ENCODE measurements at regions not wholly inside any gene's neighbourhood (a gene's known extent, or its start where the extent isn't known, plus 50 kb on each side); places are given as distances from the start of the nearest gene placed in this dataset.

GRCh38 chr20:52586660-52587059, 385.5 kb upstream of the TSHZ2 start:
- Histone ChIP-seq H3K4me3 (ENCODE audit: low read length in 2 of 2) (no peak overlapping the region), H3K9me3 (ENCODE audit: control insufficient read depth in 2 of 2, low read length in 2 of 2) (no peaks in the 10 kb centered on the region), H3K27ac (ENCODE audit: low read length) (no peak overlapping the region), H3K27me3 (ENCODE audit: control insufficient read depth in 1 of 2, insufficient read depth in 2 of 2, low read length in 2 of 2) (no peaks in the 10 kb centered on the region), H3K4me1 (ENCODE audit: control insufficient read depth, insufficient read depth, low read length) (no peaks in the 10 kb centered on the region), H3K36me3 (ENCODE audit: control insufficient read depth in 2 of 2, insufficient read depth in 2 of 2, low read length in 2 of 2) (no peaks in the 10 kb centered on the region), H3K9ac (ENCODE audit: low read length in 2 of 2) (no peak overlapping the region)

- no peak overlapping the region for H3K9ac ChIP-seq (ENCODE audit: low read length in 2 of 2)
- H3K4me1 ChIP-seq (ENCODE audit: control insufficient read depth, insufficient read depth, low read length): no peaks in the 10 kb centered on the region
- H3K27ac ChIP-seq (ENCODE audit: low read length): no peak overlapping the region
- no peaks in the 10 kb centered on the region for H3K9me3 ChIP-seq (ENCODE audit: control insufficient read depth in 2 of 2, low read length in 2 of 2)
- H3K27me3 ChIP-seq (ENCODE audit: control insufficient read depth in 1 of 2, insufficient read depth in 2 of 2, low read length in 2 of 2): no peaks in the 10 kb centered on the region
- no peaks in the 10 kb centered on the region for H3K36me3 ChIP-seq (ENCODE audit: control insufficient read depth in 2 of 2, insufficient read depth in 2 of 2, low read length in 2 of 2)
- no peak overlapping the region for H3K4me3 ChIP-seq (ENCODE audit: low read length in 2 of 2)
These were observed 386.8 kb upstream of the TSHZ2 start for GRCh38 chr20:52585333-52585732.

GRCh38 chr20:52578559-52578958, 387.0 kb upstream of the ZFP64 start:
- Histone ChIP-seq H3K9ac (ENCODE audit: low read length in 2 of 2) (no peak overlapping the region), H3K36me3 (ENCODE audit: control insufficient read depth in 2 of 2, insufficient read depth in 2 of 2, low read length in 2 of 2) (no peaks in the 10 kb centered on the region), H3K4me3 (ENCODE audit: low read length in 2 of 2) (no peak overlapping the region), H3K27me3 (ENCODE audit: control insufficient read depth in 1 of 2, insufficient read depth in 2 of 2, low read length in 2 of 2) (no peaks in the 10 kb centered on the region), H3K27ac (ENCODE audit: low read length) (no peak overlapping the region), H3K9me3 (ENCODE audit: control insufficient read depth in 2 of 2, low read length in 2 of 2) (peaks cover 0 to 2% of the 10 kb centered on the region in 2 donors), H3K4me1 (ENCODE audit: control insufficient read depth, insufficient read depth, low read length) (no peaks in the 10 kb centered on the region)

GRCh38 chr20:52577696-52578095, 386.1 kb upstream of the ZFP64 start:
- no peaks in the 10 kb centered on the region for H3K4me1 ChIP-seq (ENCODE audit: control insufficient read depth, insufficient read depth, low read length)
- no peaks in the 10 kb centered on the region for H3K27me3 ChIP-seq (ENCODE audit: control insufficient read depth in 1 of 2, insufficient read depth in 2 of 2, low read length in 2 of 2)
- H3K27ac ChIP-seq (ENCODE audit: low read length): no peak overlapping the region
- H3K36me3 ChIP-seq (ENCODE audit: control insufficient read depth in 2 of 2, insufficient read depth in 2 of 2, low read length in 2 of 2): no peaks in the 10 kb centered on the region
- peaks cover 0 to 2% of the 10 kb centered on the region in 2 donors for H3K9me3 ChIP-seq (ENCODE audit: control insufficient read depth in 2 of 2, low read length in 2 of 2)
- no peak overlapping the region for H3K4me3 ChIP-seq (ENCODE audit: low read length in 2 of 2)
- H3K9ac ChIP-seq (ENCODE audit: low read length in 2 of 2): no peak overlapping the region

GRCh38 chr20:52572687-52573086, 381.1 kb upstream of the ZFP64 start:
- Histone ChIP-seq H3K27ac (ENCODE audit: low read length) (no peak overlapping the region), H3K9ac (ENCODE audit: low read length in 2 of 2) (no peak overlapping the region), H3K4me1 (ENCODE audit: control insufficient read depth, insufficient read depth, low read length) (no peaks in the 10 kb centered on the region), H3K4me3 (ENCODE audit: low read length in 2 of 2) (no peak overlapping the region), H3K36me3 (ENCODE audit: control insufficient read depth in 2 of 2, insufficient read depth in 2 of 2, low read length in 2 of 2) (no peaks in the 10 kb centered on the region), H3K27me3 (ENCODE audit: control insufficient read depth in 1 of 2, insufficient read depth in 2 of 2, low read length in 2 of 2) (no peaks in the 10 kb centered on the region), H3K9me3 (ENCODE audit: control insufficient read depth in 2 of 2, low read length in 2 of 2) (peaks cover 0 to 2% of the 10 kb centered on the region in 2 donors)

GRCh38 chr20:52569201-52569600, 377.6 kb upstream of the ZFP64 start:
- Histone ChIP-seq H3K9ac (ENCODE audit: low read length in 2 of 2) (no peak overlapping the region), H3K36me3 (ENCODE audit: control insufficient read depth in 2 of 2, insufficient read depth in 2 of 2, low read length in 2 of 2) (no peaks in the 10 kb centered on the region), H3K27me3 (ENCODE audit: control insufficient read depth in 1 of 2, insufficient read depth in 2 of 2, low read length in 2 of 2) (no peaks in the 10 kb centered on the region), H3K9me3 (ENCODE audit: control insufficient read depth in 2 of 2, low read length in 2 of 2) (no peaks in the 10 kb centered on the region), H3K4me3 (ENCODE audit: low read length in 2 of 2) (no peak overlapping the region), H3K27ac (ENCODE audit: low read length) (no peak overlapping the region), H3K4me1 (ENCODE audit: control insufficient read depth, insufficient read depth, low read length) (no peaks in the 10 kb centered on the region)

GRCh38 chr20:52565614-52566013, 374.0 kb upstream of the ZFP64 start:
- Histone ChIP-seq H3K27ac (ENCODE audit: low read length) (no peak overlapping the region), H3K4me1 (ENCODE audit: control insufficient read depth, insufficient read depth, low read length) (no peaks in the 10 kb centered on the region), H3K9ac (ENCODE audit: low read length in 2 of 2) (no peak overlapping the region), H3K36me3 (ENCODE audit: control insufficient read depth in 2 of 2, insufficient read depth in 2 of 2, low read length in 2 of 2) (no peaks in the 10 kb centered on the region), H3K27me3 (ENCODE audit: control insufficient read depth in 1 of 2, insufficient read depth in 2 of 2, low read length in 2 of 2) (no peaks in the 10 kb centered on the region), H3K4me3 (ENCODE audit: low read length in 2 of 2) (no peak overlapping the region), H3K9me3 (ENCODE audit: control insufficient read depth in 2 of 2, low read length in 2 of 2) (peaks cover 0 to 2% of the 10 kb centered on the region in 2 donors)

- Histone ChIP-seq H3K27me3 (ENCODE audit: control insufficient read depth in 1 of 2, insufficient read depth in 2 of 2, low read length in 2 of 2) (no peaks in the 10 kb centered on the region), H3K27ac (ENCODE audit: low read length) (no peak overlapping the region), H3K9me3 (ENCODE audit: control insufficient read depth in 2 of 2, low read length in 2 of 2) (peaks cover 0 to 7% of the 10 kb centered on the region in 2 donors), H3K9ac (ENCODE audit: low read length in 2 of 2) (no peak overlapping the region), H3K36me3 (ENCODE audit: control insufficient read depth in 2 of 2, insufficient read depth in 2 of 2, low read length in 2 of 2) (no peaks in the 10 kb centered on the region), H3K4me3 (ENCODE audit: low read length in 2 of 2) (no peak overlapping the region), H3K4me1 (ENCODE audit: control insufficient read depth, insufficient read depth, low read length) (no peaks in the 10 kb centered on the region)
These were observed 373.0 kb upstream of the ZFP64 start for GRCh38 chr20:52564594-52564993.

- Histone ChIP-seq H3K9ac (ENCODE audit: low read length in 2 of 2) (no peak overlapping the region), H3K9me3 (ENCODE audit: control insufficient read depth in 2 of 2, low read length in 2 of 2) (no peaks in the 10 kb centered on the region), H3K4me3 (ENCODE audit: low read length in 2 of 2) (no peak overlapping the region), H3K36me3 (ENCODE audit: control insufficient read depth in 2 of 2, insufficient read depth in 2 of 2, low read length in 2 of 2) (no peaks in the 10 kb centered on the region), H3K27ac (ENCODE audit: low read length) (no peak overlapping the region), H3K4me1 (ENCODE audit: control insufficient read depth, insufficient read depth, low read length) (no peaks in the 10 kb centered on the region), H3K27me3 (ENCODE audit: control insufficient read depth in 1 of 2, insufficient read depth in 2 of 2, low read length in 2 of 2) (no peaks in the 10 kb centered on the region)
These were observed 360.7 kb upstream of the ZFP64 start for GRCh38 chr20:52552181-52552872.

GRCh38 chr20:52542131-52542530, 350.6 kb upstream of the ZFP64 start:
- Histone ChIP-seq H3K36me3 (ENCODE audit: control insufficient read depth in 2 of 2, insufficient read depth in 2 of 2, low read length in 2 of 2) (no peaks in the 10 kb centered on the region), H3K27ac (ENCODE audit: low read length) (no peak overlapping the region), H3K27me3 (ENCODE audit: control insufficient read depth in 1 of 2, insufficient read depth in 2 of 2, low read length in 2 of 2) (no peaks in the 10 kb centered on the region)

GRCh38 chr20:52540509-52540908, 348.9 kb upstream of the ZFP64 start:
- Histone ChIP-seq H3K4me1 (ENCODE audit: control insufficient read depth, insufficient read depth, low read length) (no peaks in the 10 kb centered on the region), H3K4me3 (ENCODE audit: low read length in 2 of 2) (no peak overlapping the region), H3K9ac (ENCODE audit: low read length in 2 of 2) (no peak overlapping the region), H3K27ac (ENCODE audit: low read length) (no peak overlapping the region), H3K27me3 (ENCODE audit: control insufficient read depth in 1 of 2, insufficient read depth in 2 of 2, low read length in 2 of 2) (no peaks in the 10 kb centered on the region), H3K36me3 (ENCODE audit: control insufficient read depth in 2 of 2, insufficient read depth in 2 of 2, low read length in 2 of 2) (no peaks in the 10 kb centered on the region), H3K9me3 (ENCODE audit: control insufficient read depth in 2 of 2, low read length in 2 of 2) (no peaks in the 10 kb centered on the region)

More at GRCh38 chr20:52542131-52542530, 350.6 kb upstream of the ZFP64 start:
- Histone ChIP-seq H3K9ac (ENCODE audit: low read length in 2 of 2) (no peak overlapping the region), H3K4me1 (ENCODE audit: control insufficient read depth, insufficient read depth, low read length) (no peaks in the 10 kb centered on the region), H3K9me3 (ENCODE audit: control insufficient read depth in 2 of 2, low read length in 2 of 2) (no peaks in the 10 kb centered on the region), H3K4me3 (ENCODE audit: low read length in 2 of 2) (no peak overlapping the region)

Data from stomach smooth muscle (tissue), 2 donors.